ENCODE measurements at regions not wholly inside any gene's neighbourhood (a gene's known extent, or its start where the extent isn't known, plus 50 kb on each side); places are given as distances from the start of the nearest gene placed in this dataset.

DNA sequence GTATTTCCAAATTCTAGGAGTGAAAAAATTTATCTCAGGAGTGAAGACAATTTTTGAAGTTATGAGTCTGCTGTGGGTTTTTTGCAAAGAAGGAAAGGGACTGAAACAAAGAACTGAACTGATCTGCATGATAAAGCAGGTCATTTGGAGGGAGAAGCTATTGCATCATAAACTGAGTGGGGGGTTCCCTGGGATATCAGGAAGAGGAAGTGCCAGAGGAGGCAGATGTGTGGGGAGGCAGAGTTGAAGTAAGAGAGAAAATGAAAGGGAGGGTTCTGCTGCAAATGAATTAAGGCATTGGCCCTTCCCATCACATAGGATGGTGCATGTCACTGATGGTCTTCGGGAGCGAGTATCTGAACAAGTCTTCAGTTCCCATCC, 379.2 kb downstream of the VPS13C start:
- no peak for DNase-seq

GRCh38 chr15:61680260-61681037, 379.8 kb downstream of the VPS13C start:
- no peak for DNase-seq

DNA sequence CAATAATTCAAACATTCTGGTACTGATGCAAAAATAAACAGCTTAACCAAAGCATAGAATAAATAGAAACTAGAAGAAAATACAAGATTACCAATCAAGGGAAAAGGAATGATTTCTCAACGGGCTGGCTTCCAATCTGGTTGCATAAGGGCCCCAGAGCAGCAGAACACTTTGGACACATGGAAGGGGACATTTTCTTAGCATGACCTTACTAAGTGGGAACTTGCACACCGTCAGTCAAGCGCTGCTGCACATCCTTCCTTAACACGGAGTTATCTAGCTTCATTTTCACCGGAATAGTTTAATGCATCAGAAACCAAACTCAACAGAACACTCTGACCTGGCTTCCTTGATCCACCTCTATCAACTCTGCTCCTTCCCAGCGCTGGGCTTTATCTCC, 388.5 kb downstream of the VPS13C start:
- no peak for DNase-seq

GRCh38 chr15:61668444-61668843, 391.8 kb downstream of the VPS13C start:
- DNase-seq, result no peak

DNA sequence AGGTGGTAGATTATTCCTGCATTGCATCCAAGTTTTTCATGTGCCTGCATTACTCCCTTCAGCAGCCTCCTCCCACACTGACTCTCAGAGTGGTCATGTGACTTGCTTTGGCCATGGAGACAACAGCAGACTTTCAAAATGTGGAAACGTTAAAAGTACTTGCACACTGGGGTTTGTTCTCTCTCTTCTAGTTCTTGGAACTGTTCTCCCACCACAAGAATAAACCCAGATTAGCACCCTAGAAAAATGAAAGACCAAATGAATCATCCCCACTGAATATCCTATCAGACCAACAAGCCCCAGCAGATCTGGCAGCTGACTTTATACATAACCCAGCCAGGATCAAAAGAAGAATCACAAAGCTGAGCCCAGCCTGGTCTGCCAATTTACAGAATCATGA, 398.5 kb downstream of the VPS13C start:
- DNase-seq, result no peak

- DNase-seq, result no peak
Observed at GRCh38 chr15:61660579-61660978, 399.7 kb downstream of the VPS13C start.

DNA sequence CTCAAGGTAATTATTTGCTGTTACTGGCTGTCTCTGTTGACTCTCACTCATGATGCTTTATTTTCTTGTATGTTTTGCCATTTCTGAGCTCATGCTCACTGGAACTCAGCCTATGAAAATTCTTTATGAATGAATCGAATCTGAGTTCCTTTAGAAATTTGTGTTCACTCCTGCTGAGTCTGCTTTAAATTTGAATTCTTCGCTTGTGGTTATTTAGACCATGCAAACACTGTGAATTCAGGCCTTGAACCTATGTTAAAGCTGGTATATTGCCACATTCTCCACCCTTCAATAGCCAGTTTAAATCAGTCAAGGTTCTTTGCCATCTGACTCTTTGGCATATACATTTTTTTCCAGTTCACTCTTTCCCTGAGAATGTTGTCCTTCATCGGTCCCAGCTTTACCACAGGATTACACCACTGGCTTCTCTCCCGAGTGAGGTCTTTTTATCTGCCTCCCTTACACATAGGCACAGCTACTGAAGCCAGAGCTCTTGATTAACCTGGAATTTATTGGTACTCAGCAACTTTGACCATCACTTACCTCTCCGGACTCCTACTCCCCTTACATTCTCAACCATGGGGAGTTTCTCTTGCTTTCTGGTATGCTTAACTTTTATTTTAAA, 400.6 kb downstream of the VPS13C start:
- no peak for DNase-seq

DNA sequence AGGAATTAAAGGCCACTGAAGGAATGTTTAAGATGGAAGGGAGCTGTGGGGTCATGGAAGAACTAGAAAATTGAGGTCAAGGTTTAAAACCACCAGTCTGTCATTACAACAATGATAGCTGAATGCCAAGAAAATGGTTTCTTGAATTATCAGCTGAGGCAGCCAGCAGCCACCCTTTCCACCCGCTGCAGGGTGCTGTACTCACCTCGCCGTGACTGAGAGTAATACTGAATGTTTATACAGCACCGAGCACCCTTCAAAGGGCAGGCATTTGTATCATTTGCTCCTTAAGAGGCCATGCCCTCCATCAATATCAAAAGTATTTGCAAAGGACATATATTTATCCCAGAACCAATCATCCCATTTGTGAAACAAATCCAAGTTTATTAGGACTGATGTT, 402.8 kb downstream of the VPS13C start:
- DNase-seq, result no peak

- no peak for DNase-seq
Observed at GRCh38 chr15:61656391-61656790, 403.9 kb downstream of the VPS13C start.

GRCh38 chr15:61655881-61656280, 404.4 kb downstream of the VPS13C start:
- no peak for DNase-seq

DNA sequence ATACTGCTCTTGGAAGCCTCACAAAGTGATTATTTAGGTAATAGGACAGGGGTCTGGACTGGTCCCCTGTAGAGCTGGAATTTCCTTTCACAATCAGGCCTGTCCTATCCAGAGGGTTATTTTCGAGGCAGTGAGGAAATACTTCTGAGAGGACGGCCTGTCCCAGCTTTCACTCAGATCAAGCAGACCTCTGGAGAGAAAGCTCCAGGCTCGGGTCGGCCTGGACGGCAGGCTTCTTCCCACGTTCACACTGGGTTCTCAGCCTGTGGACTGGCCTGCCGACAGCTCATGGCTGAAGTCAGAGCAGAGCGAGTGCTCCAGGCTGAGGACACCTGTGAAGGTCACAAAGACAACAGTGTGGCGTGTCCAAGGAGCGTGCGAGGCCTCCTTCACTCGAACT, 405.3 kb downstream of the VPS13C start:
- no peak for DNase-seq

- no peak for DNase-seq
Observed at GRCh38 chr15:61654002-61654740, 406.1 kb downstream of the VPS13C start.

DNA sequence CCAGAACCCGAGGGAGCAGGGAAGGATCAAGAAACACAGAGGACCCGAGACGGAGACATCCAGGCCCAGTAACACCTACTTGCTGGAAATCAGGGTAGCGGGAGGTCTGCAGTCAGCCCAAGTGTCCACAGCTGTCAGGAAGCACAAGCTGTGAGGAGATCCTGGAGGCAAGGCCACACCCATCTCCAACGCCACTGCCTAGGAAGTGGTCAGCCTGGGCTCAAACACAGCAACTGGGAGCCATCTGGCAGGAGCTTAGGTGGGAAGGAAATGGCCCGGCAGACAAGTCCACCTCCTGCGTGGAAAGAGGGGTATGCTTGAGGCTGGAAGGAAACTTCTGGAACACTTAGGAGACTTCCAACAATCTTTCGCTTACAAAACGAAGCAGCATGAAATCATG, 407.1 kb downstream of the VPS13C start:
- no peak for DNase-seq

DNA sequence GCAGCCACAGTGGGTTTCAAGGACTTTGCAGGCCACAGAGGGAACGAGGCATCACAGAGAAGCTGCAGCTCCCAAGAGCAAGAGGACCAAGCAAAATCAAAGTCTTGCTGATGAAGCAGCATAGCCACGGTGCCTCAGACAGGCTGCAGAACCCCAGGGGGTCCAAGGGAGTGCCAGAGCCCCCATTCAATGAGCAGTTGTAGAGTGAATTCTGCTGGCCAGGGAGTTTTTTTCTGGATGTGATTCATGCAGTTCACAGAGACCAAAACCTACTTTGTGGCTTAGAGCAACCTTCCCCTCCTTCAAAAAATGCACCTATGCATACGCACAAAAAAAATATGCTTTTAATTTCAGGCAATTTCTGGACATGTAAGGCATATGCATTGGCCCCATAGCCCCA, 409.0 kb downstream of the VPS13C start:
- DNase-seq, result no peak

DNA sequence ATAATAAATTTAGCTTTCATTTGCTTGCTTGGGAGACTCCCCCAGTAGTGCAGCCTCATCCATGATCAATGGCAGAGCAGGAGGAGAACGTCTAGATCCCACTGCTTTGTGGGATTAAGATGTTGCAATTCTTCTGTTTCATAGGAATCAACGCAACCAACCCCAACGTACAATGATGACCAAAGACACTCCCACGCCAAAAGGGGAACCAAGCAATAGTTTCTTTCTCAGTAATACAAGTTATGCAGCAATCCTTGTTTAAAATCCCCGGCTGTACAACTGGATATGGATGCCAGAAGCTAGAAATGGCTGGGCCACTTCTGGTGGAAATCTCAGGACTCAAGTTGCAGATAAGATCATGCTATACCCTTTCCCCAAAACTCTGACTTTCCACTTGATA, 411.2 kb downstream of the VPS13C start:
- DNase-seq, result no peak

GRCh38 chr15:61644550-61644949, 415.4 kb upstream of the RORA start:
- DNase-seq, result peak; percentile 51

GRCh38 chr15:61641645-61642044, 412.5 kb upstream of the RORA start:
- no peak for DNase-seq

GRCh38 chr15:61640756-61641155, 411.7 kb upstream of the RORA start:
- peak; percentile 62 for DNase-seq

GRCh38 chr15:61639491-61639890, 410.4 kb upstream of the RORA start:
- DNase-seq, result peak; percentile 100

DNA sequence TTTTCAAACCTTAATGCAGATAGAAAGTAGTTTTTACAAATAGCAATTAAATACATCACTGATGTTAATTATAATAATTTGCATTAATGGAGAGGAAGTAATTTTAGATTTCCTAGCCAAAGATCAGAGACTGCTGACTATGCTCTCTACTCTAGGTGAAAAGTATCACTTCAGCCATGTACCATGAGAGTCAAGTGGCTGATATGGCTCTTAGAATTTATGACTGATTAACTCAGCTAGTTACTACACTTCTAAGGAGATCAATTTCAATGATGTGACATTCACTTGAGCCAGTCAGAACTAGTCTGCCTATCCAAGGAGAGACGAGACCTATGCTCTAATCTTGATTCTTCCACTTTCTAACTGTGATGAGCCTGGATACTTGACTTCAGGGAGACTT, 405.7 kb upstream of the RORA start:
- peak; percentile 10 for DNase-seq

DNA sequence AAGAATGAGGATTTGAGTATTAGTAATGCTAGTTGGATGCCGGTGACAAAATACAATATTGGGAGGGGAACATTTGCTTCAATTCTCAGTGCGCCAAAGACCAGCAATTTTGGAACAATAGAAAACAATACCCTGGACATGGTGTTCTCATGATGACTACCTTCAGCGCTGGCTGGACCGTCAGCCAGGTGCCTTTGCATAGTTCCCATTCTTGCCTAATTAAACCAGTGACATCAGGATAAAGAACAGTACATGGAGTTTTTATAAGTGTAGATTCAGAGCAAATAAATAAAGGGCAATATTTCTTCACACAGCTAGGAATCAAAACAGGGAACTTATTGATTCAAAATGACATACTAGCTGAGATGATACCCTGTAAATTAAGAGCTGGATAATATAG, 404.8 kb upstream of the RORA start:
- no peak for DNase-seq

DNA sequence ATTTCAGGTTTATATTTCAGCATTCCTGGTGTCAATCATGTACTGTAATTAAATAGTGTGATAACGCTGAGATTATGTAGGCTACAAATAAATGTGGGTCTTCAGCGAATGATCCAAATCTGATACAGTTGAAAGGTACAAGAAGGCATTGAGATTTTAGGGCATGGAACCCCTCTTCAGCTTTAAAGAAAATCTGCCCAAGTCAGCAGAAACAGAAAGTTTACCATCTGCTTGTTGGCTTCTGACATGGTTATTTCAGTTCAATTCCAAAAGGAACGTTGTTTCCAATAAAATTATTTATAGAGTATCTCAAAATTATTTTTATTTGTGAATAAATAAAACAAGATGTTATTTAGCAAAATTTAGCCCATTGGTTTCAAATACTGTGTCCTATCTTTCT, 400.2 kb upstream of the RORA start:
- DNase-seq, result no peak

DNA sequence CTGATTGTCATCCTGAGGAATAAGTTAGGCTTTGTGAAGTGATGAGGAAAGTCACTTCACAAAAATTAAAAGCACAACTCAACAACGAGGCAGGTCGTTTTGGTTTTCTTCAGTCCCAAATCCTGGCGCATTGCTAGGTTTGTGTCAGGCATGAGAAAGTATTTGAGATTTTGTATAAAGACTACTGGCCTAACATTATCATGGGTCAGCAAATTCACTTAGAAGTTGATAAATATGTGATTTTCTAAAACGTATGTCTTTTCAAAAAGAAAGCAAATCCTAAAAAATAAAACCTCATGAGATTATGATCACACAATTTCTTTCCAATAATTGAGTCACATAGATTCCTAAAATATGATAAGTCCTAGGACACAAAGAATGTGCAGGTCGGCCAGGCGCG, 395.8 kb upstream of the RORA start:
- no peak for DNase-seq

- DNase-seq, result no peak
Observed at GRCh38 chr15:61623746-61624145, 394.6 kb upstream of the RORA start.
